ENCODE measurements at regions not wholly inside any gene's neighbourhood (a gene's known extent, or its start where the extent isn't known, plus 50 kb on each side); places are given as distances from the start of the nearest gene placed in this dataset.
A peak's percentile ranks its signal among the peaks of the same experiment; 100 is the strongest.

- no peak for ATAC-seq
These were observed 363.8 kb upstream of the TNC start for GRCh38 chr9:115481769-115482168.

GRCh38 chr9:115482747-115483146 is 364.8 kb upstream of the TNC start:
- intact Hi-C loops (cut with DNase I, micrococcal nuclease): no loop called here
- ATAC-seq (no peak), DNase-seq (no peak)

More at GRCh38 chr9:115481769-115482168, 363.8 kb upstream of the TNC start:
- DNase-seq: no peak
- intact Hi-C loops (cut with DNase I, micrococcal nuclease): no loop called here

- ATAC-seq (no peak), DNase-seq (no peak)
- intact Hi-C loops (cut with DNase I, micrococcal nuclease): no loop called here
These were observed 374.9 kb upstream of the TNC start for GRCh38 chr9:115492869-115493268.

- ATAC-seq: no peak
- DNase-seq: no peak
- intact Hi-C loops (cut with DNase I, micrococcal nuclease): no loop called here
These were observed 376.4 kb upstream of the TNC start for GRCh38 chr9:115494393-115494792.

GRCh38 chr9:115495052-115495635 is 377.2 kb upstream of the TNC start:
- DNase-seq: no peak
- intact Hi-C loops (cut with DNase I, micrococcal nuclease): no loop called here
- ATAC-seq: peak; percentile 72

- no peak for ATAC-seq
- DNase-seq: no peak
- intact Hi-C loops (cut with DNase I, micrococcal nuclease): no loop called here
These were observed 377.9 kb upstream of the TNC start for GRCh38 chr9:115495836-115496235.

GRCh38 chr9:115498303-115498702 is 380.3 kb upstream of the TNC start:
- DNase-seq: no peak
- ATAC-seq: no peak
- intact Hi-C loops (cut with DNase I, micrococcal nuclease): no loop called here

GRCh38 chr9:115507148-115507547 is 389.2 kb upstream of the TNC start:
- ATAC-seq: no peak
- intact Hi-C loops (cut with DNase I, micrococcal nuclease): no loop called here
- no peak for DNase-seq

- no peak for DNase-seq
- ATAC-seq: no peak
- intact Hi-C loops (cut with DNase I, micrococcal nuclease): no loop called here
These were observed 395.2 kb upstream of the TNC start for GRCh38 chr9:115513148-115513547.

GRCh38 chr9:115514454-115514853 is 396.5 kb upstream of the TNC start:
- intact Hi-C loops (cut with DNase I, micrococcal nuclease): no loop called here
- ATAC-seq: no peak

GRCh38 chr9:115517335-115518075 is 399.5 kb upstream of the TNC start:
- DNase-seq (no peak), ATAC-seq (no peak)
- intact Hi-C loops (cut with DNase I, micrococcal nuclease): no loop called here

More at GRCh38 chr9:115514454-115514853, 396.5 kb upstream of the TNC start:
- no peak for DNase-seq

- no peak for DNase-seq
- no peak for ATAC-seq
- intact Hi-C loops (cut with DNase I, micrococcal nuclease): loop anchor here in 1 of 2 donors (5.0 to 10.0 kb wide), 2 partner anchors 508 to 616 kb away; no protein-coding TSS in a partner anchor
These were observed 402.7 kb upstream of the TNC start for GRCh38 chr9:115520646-115521045.

GRCh38 chr9:115522912-115523311 is 405.0 kb upstream of the TNC start:
- DNase-seq: no peak
- intact Hi-C loops (cut with DNase I, micrococcal nuclease): loop anchor here in 1 of 2 donors (5.0 to 10.0 kb wide), 2 partner anchors 511 to 618 kb away; no protein-coding TSS in a partner anchor
- ATAC-seq: no peak

- intact Hi-C loops (cut with DNase I, micrococcal nuclease): loop anchor here in 1 of 2 donors (5.0 to 10.0 kb wide), 2 partner anchors 512 to 620 kb away; no protein-coding TSS in a partner anchor
- DNase-seq (peak in 1 of 2 donors; percentile 4), ATAC-seq (peak; percentile 64)
These were observed 406.6 kb upstream of the TNC start for GRCh38 chr9:115524453-115525059.

- intact Hi-C loops (cut with DNase I, micrococcal nuclease): loop anchor here in 1 of 2 donors (10.0 kb wide), 1 partner anchor 621 kb away; no protein-coding TSS in a partner anchor
- ATAC-seq (no peak), DNase-seq (peak in 1 of 2 donors; percentile 25)
These were observed 407.4 kb upstream of the TNC start for GRCh38 chr9:115525111-115526058.

GRCh38 chr9:115531410-115532125 is 413.6 kb upstream of the TNC start:
- intact Hi-C loops (cut with DNase I, micrococcal nuclease): no loop called here
- ATAC-seq: no peak

GRCh38 chr9:115533511-115533910 is 415.6 kb upstream of the TNC start:
- intact Hi-C loops (cut with DNase I, micrococcal nuclease): no loop called here

More at GRCh38 chr9:115531410-115532125, 413.6 kb upstream of the TNC start:
- DNase-seq: no peak

GRCh38 chr9:115540091-115540490 is 422.1 kb upstream of the TNC start:
- intact Hi-C loops (cut with DNase I, micrococcal nuclease): no loop called here
- no peak for ATAC-seq
- no peak for DNase-seq

More at GRCh38 chr9:115533511-115533910, 415.6 kb upstream of the TNC start:
- DNase-seq (no peak), ATAC-seq (no peak)

Data from left colon (tissue), 2 donors.